ENCODE measurements at regions not wholly inside any gene's neighbourhood (a gene's known extent, or its start where the extent isn't known, plus 50 kb on each side); places are given as distances from the start of the nearest gene placed in this dataset.
"Not testable (repeated sequence)": the region's sequence is repeated elsewhere in the genome, so short reads cannot be mapped to it uniquely, and the experiment has no call there.

DNA sequence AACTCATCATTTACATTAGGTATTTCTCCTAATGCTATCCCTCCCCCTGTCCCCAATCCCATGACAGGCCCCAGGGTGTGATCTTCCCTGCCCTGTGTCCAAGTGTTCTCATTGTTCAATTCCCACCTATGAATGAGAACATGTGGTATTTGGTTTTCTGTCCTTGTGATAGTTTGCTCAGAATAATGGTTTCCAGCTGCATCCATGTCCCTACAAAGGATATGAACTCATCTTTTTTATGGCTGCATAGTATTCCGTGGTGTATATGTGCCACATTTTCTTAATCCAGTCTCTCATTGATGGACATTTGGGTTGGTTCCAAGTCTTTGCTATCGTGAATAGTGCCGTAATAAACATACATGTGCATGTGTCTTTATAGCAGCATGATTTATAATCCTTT, 113.0 kb upstream of the CHD6 start:
- TF ChIP-seq HDAC6 (IDR thresholded peaks at IDR 0.05; ENCODE audit: low read depth, low read length); BCL3 (CRISPR knock-in tag; IDR thresholded peaks at IDR 0.05); CTCF (CRISPR knock-in tag; IDR thresholded peaks at IDR 0.05); POLR2AphosphoS5 (IDR thresholded peaks at IDR 0.05; ENCODE audit: low read depth, low read length): not testable (repeated sequence)
- TF ChIP-seq, protein P1, sequence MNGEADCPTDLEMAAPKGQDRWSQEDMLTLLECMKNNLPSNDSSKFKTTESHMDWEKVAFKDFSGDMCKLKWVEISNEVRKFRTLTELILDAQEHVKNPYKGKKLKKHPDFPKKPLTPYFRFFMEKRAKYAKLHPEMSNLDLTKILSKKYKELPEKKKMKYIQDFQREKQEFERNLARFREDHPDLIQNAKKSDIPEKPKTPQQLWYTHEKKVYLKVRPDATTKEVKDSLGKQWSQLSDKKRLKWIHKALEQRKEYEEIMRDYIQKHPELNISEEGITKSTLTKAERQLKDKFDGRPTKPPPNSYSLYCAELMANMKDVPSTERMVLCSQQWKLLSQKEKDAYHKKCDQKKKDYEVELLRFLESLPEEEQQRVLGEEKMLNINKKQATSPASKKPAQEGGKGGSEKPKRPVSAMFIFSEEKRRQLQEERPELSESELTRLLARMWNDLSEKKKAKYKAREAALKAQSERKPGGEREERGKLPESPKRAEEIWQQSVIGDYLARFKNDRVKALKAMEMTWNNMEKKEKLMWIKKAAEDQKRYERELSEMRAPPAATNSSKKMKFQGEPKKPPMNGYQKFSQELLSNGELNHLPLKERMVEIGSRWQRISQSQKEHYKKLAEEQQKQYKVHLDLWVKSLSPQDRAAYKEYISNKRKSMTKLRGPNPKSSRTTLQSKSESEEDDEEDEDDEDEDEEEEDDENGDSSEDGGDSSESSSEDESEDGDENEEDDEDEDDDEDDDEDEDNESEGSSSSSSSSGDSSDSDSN (CRISPR knock-in tag; IDR thresholded peaks at IDR 0.05), result not testable (repeated sequence)
